IMR-90 (cell line): ENCODE measurements at regions not wholly inside any gene's neighbourhood (a gene's known extent, or its start where the extent isn't known, plus 50 kb on each side); places are given as distances from the start of the nearest gene placed in this dataset.

Experiments used
- ATAC-seq: fragments of 200-7000 bp; cut with Tn5 transposase; 2 replicates; pipeline ENCODE4 v1.9.1; 2020; ENCODE audit warnings: low read depth, mild to moderate bottlenecking, moderate library complexity
- BruUV-seq: library from RNA; stranded (reverse); fragments of 400-500 nt; replicated peaks from 2 replicates; lab custom pipeline; 2021; lab: Mats Ljungman, UMichigan
- CTCF ChIA-PET: fragments of 300-600 bp; formaldehyde crosslinking; extraction: SDS; loops from one replicate; lab custom pipeline; 2021; ENCODE audit warnings: antibody characterized with exemption; lab: Yijun Ruan, JAX
- POLR2A ChIA-PET: fragments of 300-600 bp; sonication (Branson Sonifier 250); formaldehyde crosslinking; loops from one replicate; lab custom pipeline; 2022; ENCODE audit warnings: antibody characterized with exemption; ENCODE audit not compliant: unreplicated experiment; lab: Charles Lee
- DNase-seq: peaks from one replicate; pipeline ENCODE4 v3.0.0; 2013
- H2AFZ ChIP-seq: replicated peaks from 2 replicates; pipeline ENCODE3; 2013; ENCODE audit warnings: low read length, mild to moderate bottlenecking; ENCODE audit not compliant: poor library complexity
- H2AK5ac ChIP-seq: 2 replicates; pipeline ENCODE4 v1.6.1; 2013; ENCODE audit warnings: low read depth, low read length, inconsistent platforms
- H2AK9ac ChIP-seq: replicated peaks from 2 replicates; pipeline ENCODE3; 2013; ENCODE audit warnings: mild to moderate bottlenecking, low read depth, low read length, moderate library complexity; ENCODE audit not compliant: poor library complexity
- H2BK120ac ChIP-seq: 2 replicates; pipeline ENCODE4 v1.6.1; 2013; ENCODE audit warnings: low read depth, low read length, inconsistent platforms
- H2BK15ac ChIP-seq: 3 replicates; pipeline ENCODE4 v1.6.1; 2013; ENCODE audit warnings: low read depth, low read length, inconsistent platforms
- H2BK20ac ChIP-seq: 2 replicates; pipeline ENCODE4 v1.6.1; 2013; ENCODE audit warnings: low read depth, mild to moderate bottlenecking, inconsistent platforms, low read length, moderate library complexity
- H2BK5ac ChIP-seq: 2 replicates; pipeline ENCODE4 v1.6.1; 2013; ENCODE audit warnings: mild to moderate bottlenecking, low read depth, low read length, inconsistent platforms; ENCODE audit not compliant: poor library complexity, severe bottlenecking
- H3K14ac ChIP-seq: replicated peaks from 2 replicates; pipeline ENCODE4 v1.6.1; 2013; ENCODE audit warnings: low read depth, low read length, inconsistent platforms
- H3K18ac ChIP-seq: 2 replicates; pipeline ENCODE4 v1.6.1; 2013; ENCODE audit warnings: low read depth, low read length, control low read depth
- H3K23ac ChIP-seq: 2 replicates; pipeline ENCODE4 v1.6.1; 2013; ENCODE audit warnings: low read depth, low read length, inconsistent platforms
- H3K27ac ChIP-seq: 2 replicates; pipeline ENCODE4 v1.5.1; 2013; ENCODE audit warnings: mild to moderate bottlenecking, control low read depth, low read length; ENCODE audit not compliant: insufficient read depth
- H3K27me3 ChIP-seq: 2 replicates; pipeline ENCODE4 v1.6.1; 2013; ENCODE audit warnings: low read length; ENCODE audit not compliant: control insufficient read depth, insufficient read depth
- H3K36me3 ChIP-seq: 2 replicates; pipeline ENCODE4 v1.6.1; 2013; ENCODE audit warnings: low read length, mixed read lengths; ENCODE audit not compliant: control insufficient read depth, insufficient read depth
- H3K4ac ChIP-seq: 2 replicates; pipeline ENCODE4 v1.6.1; 2013; ENCODE audit warnings: low read depth, low read length, inconsistent platforms
- H3K4me1 ChIP-seq: 2 replicates; pipeline ENCODE4 v1.6.1; 2013; ENCODE audit warnings: low read length, mixed read lengths; ENCODE audit not compliant: control insufficient read depth, insufficient read depth
- H3K4me2 ChIP-seq: 2 replicates; pipeline ENCODE4 v1.6.1; 2013; ENCODE audit warnings: low read depth, mild to moderate bottlenecking, control low read depth, low read length, moderate library complexity
- H3K4me3 ChIP-seq: 2 replicates; pipeline ENCODE4 v1.5.1; 2013; ENCODE audit warnings: low read depth, mild to moderate bottlenecking, control low read depth, low read length, moderate library complexity; ENCODE audit not compliant: insufficient read depth
- H3K56ac ChIP-seq: 2 replicates; pipeline ENCODE4 v1.6.1; 2013; ENCODE audit warnings: low read length, inconsistent platforms; ENCODE audit not compliant: insufficient read depth; ENCODE audit errors: extremely low read depth
- H3K79me1 ChIP-seq, 2 experiments: 2 replicates each; pipeline ENCODE4 v1.6.1; 2013; ENCODE audit warnings: low read length in 2 of 2, inconsistent platforms in 1 of 2, low read depth in 1 of 2
- H3K9ac ChIP-seq: 2 replicates; pipeline ENCODE4 v1.6.1; 2013; ENCODE audit warnings: low read depth, low read length, control low read depth
- H3K9me1 ChIP-seq: 2 replicates; pipeline ENCODE4 v1.6.1; 2013; ENCODE audit warnings: low read length, inconsistent platforms; ENCODE audit not compliant: insufficient read depth
- H3K9me3 ChIP-seq: 2 replicates; pipeline ENCODE4 v1.6.1; 2013; ENCODE audit warnings: low read length; ENCODE audit not compliant: control insufficient read depth, insufficient read depth
- H4K20me1 ChIP-seq: 2 replicates; pipeline ENCODE4 v1.6.1; 2013; ENCODE audit warnings: low read length, inconsistent platforms; ENCODE audit not compliant: insufficient read depth
- H4K5ac ChIP-seq: 2 replicates; pipeline ENCODE4 v1.6.1; 2013; ENCODE audit warnings: mild to moderate bottlenecking, low read depth, low read length, control low read depth
- H4K8ac ChIP-seq, 2 experiments: 2 replicates each; pipeline ENCODE4 v1.6.1; 2013; ENCODE audit warnings: low read depth in 2 of 2, low read length in 2 of 2, control low read depth in 1 of 2, inconsistent platforms in 1 of 2
- H4K91ac ChIP-seq: 2 replicates; pipeline ENCODE4 v1.6.1; 2013; ENCODE audit warnings: low read depth, low read length, inconsistent platforms; ENCODE audit not compliant: insufficient read depth
- CEBPB ChIP-seq: IDR thresholded peaks from 2 replicates; pipeline ENCODE4 v1.6.1; 2012; ENCODE audit warnings: low read depth, low read length, improper control_type of control experiment
- CHD1 ChIP-seq: IDR thresholded peaks from 2 replicates; pipeline ENCODE4 v1.6.1; 2012; ENCODE audit warnings: low read depth, low read length, improper control_type of control experiment
- MAFK ChIP-seq: IDR thresholded peaks from 2 replicates; pipeline ENCODE4 v1.6.1; 2012; ENCODE audit warnings: low read depth, low read length, improper control_type of control experiment
- MXI1 ChIP-seq: IDR thresholded peaks from 2 replicates; pipeline ENCODE4 v1.6.1; 2012; ENCODE audit warnings: low read depth, mild to moderate bottlenecking, low read length, moderate library complexity, borderline replicate concordance
- NFE2L2 ChIP-seq: fragments of 150-350 bp; IDR thresholded peaks from 2 replicates; pipeline ENCODE4 v1.6.1; 2016; ENCODE audit warnings: low read depth, mild to moderate bottlenecking, low read length
- POLR2A ChIP-seq: IDR thresholded peaks from 2 replicates; pipeline ENCODE4 v1.6.1; 2012; ENCODE audit warnings: mild to moderate bottlenecking, low read depth, low read length
- RAD21 ChIP-seq: IDR thresholded peaks from 2 replicates; pipeline ENCODE4 v1.6.1; 2012; ENCODE audit warnings: low read length, improper control_type of control experiment
- RCOR1 ChIP-seq: IDR thresholded peaks from 2 replicates; pipeline ENCODE4 v1.6.1; 2012; ENCODE audit warnings: mild to moderate bottlenecking, low read length, improper control_type of control experiment; ENCODE audit not compliant: insufficient replicate concordance
- USF2 ChIP-seq: fragments of 150-350 bp; IDR thresholded peaks from 2 replicates; pipeline ENCODE4 v1.6.1; 2017; ENCODE audit warnings: mild to moderate bottlenecking, antibody characterized with exemption, low read length, low read depth
- WGBS, 2 experiments: methylation state at CpG; one replicate each; pipeline versions ENCODE4 v1.1.5 to v1.1.7; 2013; ENCODE audit warnings: missing lambda C conversion rate in 2 of 2; ENCODE audit not compliant: insufficient read length in 1 of 2; ENCODE audit errors: extremely low coverage in 2 of 2; 5-methylcytosine and 5-hydroxymethylcytosine counted together
- dilution Hi-C: fragments of 300-500 bp; cut with HindIII; formaldehyde crosslinking; loops from one replicate; pipeline ENCODE4 v1.14.3; 2018; ENCODE audit warnings: low sequenced_read_pairs; ENCODE audit not compliant: unreplicated experiment
- in situ Hi-C: fragments of 300-500 bp; cut with MboI; formaldehyde crosslinking; loops from 3 replicates; pipeline ENCODE4 v1.14.3; 2019; ENCODE audit warnings: low sequenced_read_pairs, inconsistent platforms, mixed read lengths
- intact Hi-C: fragments of 100-400 bp; cut with micrococcal nuclease; formaldehyde crosslinking; loops from 2 replicates; pipeline ENCODE4 v1.10.0; 2022

GRCh38 chr15:31839388-31839787, 190.9 kb upstream of the CHRNA7 start:
- Histone ChIP-seq H2AFZ (no peak overlapping the region), H3K9me1 (no peaks in the 10 kb centered on the region), H3K27me3 (no peaks in the 10 kb centered on the region), H3K4ac (no peak overlapping the region), H2BK15ac (no peak overlapping the region), H3K4me2 (no peak overlapping the region), H2AK5ac (no peak overlapping the region), H3K9ac (no peak overlapping the region), H3K4me1 (no peaks in the 10 kb centered on the region), H3K14ac (no peak overlapping the region), H2AK9ac (no peak overlapping the region), H4K5ac (no peak overlapping the region), H2BK120ac (no peak overlapping the region), H3K9me3 (no peaks in the 10 kb centered on the region), H4K20me1 (no peaks in the 10 kb centered on the region), H2BK20ac (no peak overlapping the region), H3K23ac (no peak overlapping the region), H3K4me3 (no peak overlapping the region), H3K18ac (no peak overlapping the region), H3K56ac (no peak overlapping the region), H2BK5ac (no peak overlapping the region), H3K27ac (no peak overlapping the region), H3K36me3 (no peaks in the 10 kb centered on the region), H3K79me1 (no peaks in the 10 kb centered on the region), H4K8ac (no peak overlapping the region), H4K91ac (no peak overlapping the region)
- in situ Hi-C loops (no loop called here), dilution Hi-C loops (no loop called here), intact Hi-C loops (no loop called here)
- BruUV-seq, result no TSS peak
- TF ChIP-seq CEBPB, result no peak
- no peak for TF ChIP-seq POLR2A
- no peak for TF ChIP-seq MXI1
- no peak for TF ChIP-seq RAD21
- TF ChIP-seq CHD1, result no peak
- no peak for TF ChIP-seq RCOR1
- no peak for TF ChIP-seq NFE2L2
- no peak for TF ChIP-seq USF2
- TF ChIP-seq MAFK, result no peak
- CTCF ChIA-PET, result no interaction called here
- DNase-seq (no peak), ATAC-seq (no peak)
- POLR2A ChIA-PET, result no interaction called here
- WGBS, 2 experiments, result no CpG with 5 or more reads among the region's 3 CpGs
